GM21360 (cell line): ENCODE measurements at regions not wholly inside any gene's neighbourhood (a gene's known extent, or its start where the extent isn't known, plus 50 kb on each side); places are given as distances from the start of the nearest gene placed in this dataset.
"Not testable (repeated sequence)": the region's sequence is repeated elsewhere in the genome, so short reads cannot be mapped to it uniquely, and the experiment has no call there.

ENCODE experiments used
- ATAC-seq: cut with Tn5 transposase; IDR thresholded peaks from one replicate; pipeline ENCODE4 v1.9.1; 2021; ENCODE audit warnings: mild to moderate bottlenecking, moderate library complexity; ENCODE audit not compliant: unreplicated experiment

DNA sequence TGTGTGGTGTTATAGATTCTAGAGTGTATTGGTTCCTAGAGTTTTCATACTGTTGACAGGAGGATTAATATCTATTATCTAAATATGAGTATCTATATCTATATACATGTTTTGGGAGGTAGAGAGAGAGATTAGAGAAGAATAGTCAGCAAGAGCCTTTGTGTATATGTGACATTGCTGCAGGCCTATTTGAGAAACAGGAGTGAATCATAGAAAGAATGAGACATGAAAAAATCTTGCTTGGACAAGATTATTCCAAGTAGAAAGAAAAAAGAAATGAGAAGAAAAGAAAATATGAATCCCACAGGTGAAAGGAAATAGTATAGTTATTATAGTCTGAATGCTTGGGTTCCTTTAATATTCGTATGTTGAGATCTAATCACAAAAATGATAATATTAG, 720.4 kb downstream of the RERGL start:
- no peak for ATAC-seq

DNA sequence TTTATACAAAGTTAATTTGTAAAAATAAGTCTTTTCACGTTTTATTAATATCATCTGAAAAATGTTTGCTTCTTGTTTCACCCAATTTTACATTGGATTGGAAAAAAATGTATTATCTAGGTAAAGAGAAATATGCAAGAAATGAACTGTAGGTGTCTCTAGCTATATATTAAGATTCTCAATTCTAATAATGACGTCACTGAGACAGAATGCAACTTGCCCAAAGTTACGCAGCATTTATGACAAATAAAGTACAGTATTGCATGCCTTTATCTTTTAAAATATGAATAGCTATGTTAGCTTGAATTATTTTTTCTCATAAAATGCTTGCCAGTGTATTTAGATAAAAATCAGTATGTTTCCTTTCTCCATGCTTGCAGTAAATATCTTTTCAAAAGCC, 728.8 kb downstream of the RERGL start:
- no peak for ATAC-seq

DNA sequence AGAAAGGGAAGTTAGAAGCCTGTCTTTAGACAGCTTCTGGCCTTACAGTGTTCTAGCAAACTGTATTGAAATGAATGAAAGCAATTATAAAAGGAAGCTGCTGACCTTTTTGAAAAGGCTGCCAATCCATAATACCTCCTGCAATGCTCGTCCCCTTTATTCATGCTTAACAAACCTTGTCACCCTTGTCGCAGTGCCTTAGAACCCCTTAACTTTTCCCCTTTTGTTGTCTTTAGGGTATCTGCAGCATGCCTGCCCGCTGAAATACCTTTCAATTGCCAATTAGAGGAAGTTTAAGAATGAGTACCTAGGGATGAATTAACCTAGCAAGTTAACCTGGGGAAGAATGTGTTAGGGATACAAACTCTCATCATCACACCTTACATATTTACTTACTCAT, 731.2 kb downstream of the RERGL start:
- ATAC-seq: no peak

DNA sequence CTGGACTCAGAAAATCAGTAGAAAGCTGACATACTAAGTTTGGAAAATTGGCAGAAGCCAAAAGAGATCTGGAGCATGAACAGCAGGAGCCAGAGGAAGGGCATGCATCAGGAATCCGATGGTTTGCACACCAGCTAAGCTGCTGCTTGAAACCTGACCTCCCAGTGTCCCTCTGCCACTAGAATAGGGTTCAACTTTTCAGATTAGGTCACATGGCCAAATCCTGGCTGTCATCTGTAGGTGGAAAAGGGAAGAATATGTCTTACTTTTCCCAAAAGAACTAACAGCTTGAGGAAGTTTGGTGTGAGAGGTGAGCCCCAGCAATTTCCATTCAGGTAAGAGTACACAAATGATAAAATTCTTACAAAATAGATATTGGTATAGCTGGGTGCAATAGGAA, 732.6 kb downstream of the RERGL start:
- ATAC-seq: no peak

DNA sequence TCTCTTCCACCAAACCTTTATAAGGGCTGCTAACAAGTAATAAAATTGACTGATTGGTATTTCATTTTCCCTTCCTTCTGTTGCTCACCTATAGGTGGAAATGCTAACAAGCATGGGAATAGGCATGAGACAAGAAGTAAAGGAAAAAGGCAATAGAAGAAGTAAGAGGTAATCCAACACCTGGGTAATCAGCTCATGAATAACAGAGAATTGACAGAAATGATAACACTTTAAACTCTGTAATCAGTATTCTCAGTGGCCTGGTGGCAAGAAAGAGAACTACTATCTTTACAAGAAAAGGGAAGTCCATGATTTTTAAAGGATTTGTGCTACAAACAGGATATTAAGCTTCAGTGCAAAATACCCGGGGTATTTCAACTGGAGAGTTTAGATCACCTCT, 737.8 kb downstream of the RERGL start:
- ATAC-seq: no peak

DNA sequence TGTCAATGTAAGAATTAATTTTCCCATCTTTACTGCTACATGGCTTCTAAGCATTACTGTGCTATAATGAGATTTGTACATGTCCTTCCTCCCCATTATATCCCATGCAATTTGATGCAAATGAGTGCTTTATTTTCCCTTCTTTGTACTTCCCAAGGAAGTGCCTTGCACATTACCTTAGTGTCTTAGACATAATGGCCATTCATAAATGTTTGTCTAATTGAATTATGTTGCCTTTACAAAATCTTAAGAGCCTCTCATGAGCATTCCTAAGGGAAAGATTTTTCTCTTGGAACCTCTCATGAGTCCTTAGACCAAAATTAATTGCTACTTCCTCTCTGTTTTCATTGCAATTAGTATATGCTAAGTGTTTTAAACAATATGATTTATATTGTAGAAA, 741.7 kb downstream of the RERGL start:
- ATAC-seq: no peak

DNA sequence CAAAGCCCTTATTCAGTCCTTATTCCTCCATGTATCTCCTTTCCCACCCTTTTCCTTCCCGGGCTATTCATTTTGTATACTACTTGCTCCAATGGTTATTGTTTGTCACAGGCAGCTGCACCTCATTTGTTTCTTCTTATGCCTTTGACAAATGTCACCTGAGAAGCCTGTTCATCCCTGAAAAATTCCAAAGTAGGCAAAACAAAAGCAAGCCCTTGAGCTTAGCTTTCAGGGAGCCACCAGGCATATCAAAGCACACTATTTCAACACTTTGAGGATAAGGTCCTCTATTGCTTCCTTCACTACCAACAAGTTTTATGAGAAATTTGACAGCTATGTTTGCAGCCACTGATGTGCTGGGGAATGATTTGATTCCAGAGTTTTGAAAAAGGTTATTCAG, 738.7 kb upstream of the LMO3 start:
- no peak for ATAC-seq

DNA sequence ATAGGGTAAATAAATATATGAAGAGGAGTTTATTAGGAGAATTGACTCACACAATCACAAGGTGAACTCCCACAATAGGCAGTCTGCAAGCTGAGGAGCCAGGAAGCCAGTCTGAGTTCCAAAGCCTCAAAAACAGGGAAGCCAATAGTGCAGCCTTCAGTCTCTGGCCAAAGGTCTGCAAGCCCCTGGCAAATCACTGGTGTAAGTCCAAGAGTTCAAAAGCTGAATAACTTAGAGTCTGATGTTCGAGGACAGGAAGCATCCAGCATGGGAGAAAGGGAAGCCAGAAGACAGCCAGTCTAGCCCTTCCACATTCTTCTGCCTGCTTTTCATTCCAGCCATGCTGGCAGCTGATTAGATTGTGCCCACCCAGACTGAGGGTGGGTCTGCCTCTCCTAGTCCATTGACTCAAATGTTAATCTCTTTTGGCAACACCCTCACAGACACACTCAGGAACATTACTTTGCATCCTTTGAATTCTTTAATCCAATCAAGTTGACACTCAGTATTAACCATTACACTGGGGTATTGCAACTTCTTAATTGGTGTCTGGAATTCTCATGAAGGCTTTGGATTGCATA, 736.5 kb upstream of the LMO3 start:
- no peak for ATAC-seq

DNA sequence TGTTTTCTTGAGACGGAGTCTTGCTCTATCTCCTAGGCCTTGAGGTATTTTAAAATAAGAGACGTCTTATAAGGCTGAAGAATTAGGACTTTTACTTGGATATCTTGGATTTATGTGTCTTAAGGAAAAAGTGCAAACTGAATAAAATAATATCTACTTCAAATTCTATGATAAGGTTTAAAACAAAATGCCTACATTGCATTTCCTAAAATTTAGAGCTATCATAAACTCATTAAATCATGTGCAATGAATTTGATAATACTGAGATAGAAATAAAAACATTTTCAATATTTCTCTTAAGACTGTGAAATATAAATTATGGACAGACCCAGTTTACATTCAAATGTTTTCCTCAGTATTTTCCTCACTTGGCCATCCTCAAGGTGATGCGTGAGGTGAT, 729.5 kb upstream of the LMO3 start:
- ATAC-seq: no peak

DNA sequence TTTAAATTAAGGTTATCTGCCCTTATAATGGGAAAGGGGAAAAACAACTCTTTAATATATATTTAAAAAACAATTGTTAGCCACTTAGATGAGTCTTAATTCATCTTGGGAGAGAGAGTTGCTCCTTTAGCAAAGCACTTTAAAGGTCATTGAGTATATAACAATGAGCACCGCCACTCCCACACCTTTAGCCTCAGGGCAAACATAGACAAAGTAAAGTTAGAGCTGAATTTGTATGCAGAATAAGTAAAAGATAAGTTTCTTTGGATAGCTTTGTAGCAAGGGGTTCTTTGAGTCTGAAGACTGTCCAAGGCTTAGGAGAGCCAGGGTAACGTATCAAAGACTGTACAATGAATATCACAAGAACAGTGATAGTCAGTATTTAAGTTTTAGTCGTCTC, 728.8 kb upstream of the LMO3 start:
- no peak for ATAC-seq

DNA sequence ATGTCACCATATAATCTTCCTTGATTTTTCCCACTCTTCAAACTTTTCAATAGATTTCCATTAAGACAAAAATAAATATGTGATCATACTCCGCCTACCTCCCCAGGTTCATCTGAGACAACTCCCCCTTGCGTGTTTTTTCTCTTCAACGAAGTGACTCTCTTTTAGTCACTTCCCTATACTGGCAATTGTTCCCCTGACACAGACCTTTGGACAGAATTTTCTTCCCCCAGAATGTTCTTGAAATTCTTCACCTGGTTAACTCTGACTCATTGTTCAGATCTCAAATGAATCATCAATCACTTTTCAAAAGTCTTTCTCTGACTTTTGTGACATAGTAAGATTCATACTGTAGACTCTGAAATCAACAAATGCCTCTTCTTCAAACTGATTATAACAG, 727.3 kb upstream of the LMO3 start:
- ATAC-seq: no peak

DNA sequence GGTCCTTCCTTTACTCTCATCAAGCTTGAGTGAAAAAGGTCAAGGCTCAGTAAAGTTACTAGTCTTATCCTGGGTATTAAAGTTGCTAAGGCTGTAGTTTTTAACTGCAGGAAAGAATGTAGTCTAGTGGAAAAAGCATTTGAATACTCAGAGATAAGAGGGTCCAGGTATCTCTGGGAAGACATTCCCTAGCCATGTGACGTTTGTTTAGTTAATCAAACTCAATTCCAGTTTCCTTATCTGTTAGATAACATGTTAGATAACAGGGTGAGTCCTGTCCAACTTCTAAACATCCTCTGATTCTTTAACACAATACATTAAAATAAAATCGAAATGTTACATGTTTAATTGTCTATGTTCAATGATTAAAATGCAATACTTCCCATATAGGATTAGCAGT, 720.7 kb upstream of the LMO3 start:
- ATAC-seq: no peak

DNA sequence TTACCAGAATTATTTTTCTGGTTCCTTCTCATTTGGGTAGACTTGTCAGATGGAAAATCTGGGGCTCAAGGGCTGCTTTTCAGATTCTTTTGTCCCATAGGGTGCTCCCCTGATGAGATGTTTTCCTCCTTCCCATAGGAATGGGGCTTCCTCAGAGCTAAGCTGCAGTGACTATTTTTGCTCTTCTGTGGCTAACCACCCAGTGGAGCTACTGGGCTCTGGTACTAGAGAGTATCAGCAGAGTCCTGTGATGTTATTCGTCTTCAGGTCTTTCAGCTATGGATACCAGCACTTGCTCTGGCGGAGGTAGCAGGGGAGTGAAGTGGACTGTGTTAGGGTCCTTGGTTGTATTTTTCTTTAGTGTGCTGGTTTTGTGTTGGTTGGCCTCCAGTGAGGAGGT, 716.1 kb upstream of the LMO3 start:
- ATAC-seq: no peak

DNA sequence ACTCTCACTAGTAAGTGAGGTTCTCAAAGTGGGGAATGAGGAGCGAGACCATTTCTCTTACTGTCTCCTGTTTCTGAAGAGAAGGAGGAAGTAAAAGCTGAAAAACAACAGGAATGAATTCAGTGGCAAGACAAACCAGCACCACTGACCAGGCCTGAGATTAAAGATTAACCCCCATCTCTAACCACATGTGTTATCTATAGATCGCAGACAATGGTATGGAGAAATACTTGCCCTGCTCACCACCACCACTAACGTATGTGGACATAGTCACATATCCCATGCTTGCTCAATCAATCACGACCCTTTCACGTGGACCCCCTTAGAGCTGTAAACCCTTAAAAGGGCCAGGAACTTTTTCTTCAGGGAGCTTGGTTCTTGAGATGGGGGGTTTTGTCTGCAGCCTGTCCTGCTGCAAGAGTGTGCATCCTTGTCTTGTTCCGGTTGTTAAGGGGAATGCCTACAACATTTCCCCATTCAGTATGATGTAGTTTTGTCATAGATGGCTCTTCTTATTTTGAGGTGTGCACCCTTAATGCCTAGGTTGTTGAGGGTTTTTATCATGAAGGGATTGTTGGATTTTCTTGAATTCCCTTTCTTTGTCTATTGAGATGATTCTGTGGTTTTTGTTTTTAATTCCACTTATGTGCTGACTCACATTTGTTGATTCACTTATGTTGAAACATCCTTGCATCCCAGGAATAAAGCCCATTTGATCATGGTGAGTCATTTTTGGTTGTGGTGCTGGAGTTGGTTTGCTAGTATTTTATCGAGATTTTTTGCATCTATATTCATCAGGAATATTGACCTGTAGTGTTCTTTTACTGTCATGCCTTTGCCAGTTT, 698.8 kb upstream of the LMO3 start:
- no peak for ATAC-seq

DNA sequence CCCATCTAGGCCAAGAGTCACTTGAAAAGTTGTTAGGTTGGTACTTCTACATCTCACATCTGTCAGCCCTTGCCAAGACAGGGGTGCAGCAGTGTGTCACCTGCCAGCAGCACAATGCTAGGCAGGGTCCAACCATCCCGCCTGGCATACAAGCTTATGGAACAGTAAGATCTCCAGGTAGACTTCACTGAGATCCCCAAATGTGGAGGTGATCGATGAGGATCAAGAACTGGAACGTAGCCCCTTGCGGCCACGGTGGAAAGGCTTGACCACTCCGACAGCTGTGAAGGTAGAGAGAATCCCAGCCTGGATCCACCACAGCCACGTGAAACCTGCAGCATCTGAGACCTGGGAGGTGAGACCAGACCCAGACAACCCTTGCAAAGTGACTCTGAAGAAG, 696.0 kb upstream of the LMO3 start:
- no peak for ATAC-seq

DNA sequence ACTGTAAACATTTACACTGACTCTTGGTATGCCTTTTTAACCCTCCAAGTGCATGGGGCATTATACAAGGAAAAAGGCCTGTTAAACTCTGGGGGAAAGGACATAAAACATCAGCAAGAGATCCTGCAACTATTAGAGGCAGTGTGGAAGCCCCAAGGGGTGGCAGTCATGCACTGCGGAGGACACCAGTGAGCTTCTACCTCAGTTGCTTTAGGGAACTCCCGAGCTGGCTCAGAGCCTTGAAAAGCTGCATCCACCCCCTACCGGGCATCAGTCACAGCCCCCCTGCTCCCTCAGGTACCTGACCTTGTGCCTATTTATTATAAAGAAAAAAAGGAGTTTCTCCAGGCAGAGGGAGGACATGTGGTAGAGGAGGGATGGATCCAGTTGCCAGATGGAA, 695.6 kb upstream of the LMO3 start:
- ATAC-seq: no peak

DNA sequence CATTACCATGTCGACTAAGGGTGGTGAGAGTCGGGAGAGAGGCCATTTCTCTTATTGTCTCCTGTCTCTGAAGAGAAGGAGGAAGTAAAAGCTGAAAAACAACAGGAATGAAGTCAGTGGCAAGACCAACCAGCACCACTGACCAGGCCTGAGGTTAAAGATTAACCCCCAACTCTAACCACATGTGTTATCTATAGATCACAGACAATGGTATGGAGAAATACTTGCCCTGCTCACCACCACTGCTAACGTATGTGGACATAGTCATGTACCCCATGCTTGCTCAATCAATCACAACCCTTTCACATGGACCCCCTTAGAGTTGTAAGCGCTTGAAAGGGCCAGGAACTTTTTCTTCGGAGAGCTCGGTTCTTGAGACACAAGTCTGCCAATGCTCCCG, 690.9 kb upstream of the LMO3 start:
- ATAC-seq: no peak

DNA sequence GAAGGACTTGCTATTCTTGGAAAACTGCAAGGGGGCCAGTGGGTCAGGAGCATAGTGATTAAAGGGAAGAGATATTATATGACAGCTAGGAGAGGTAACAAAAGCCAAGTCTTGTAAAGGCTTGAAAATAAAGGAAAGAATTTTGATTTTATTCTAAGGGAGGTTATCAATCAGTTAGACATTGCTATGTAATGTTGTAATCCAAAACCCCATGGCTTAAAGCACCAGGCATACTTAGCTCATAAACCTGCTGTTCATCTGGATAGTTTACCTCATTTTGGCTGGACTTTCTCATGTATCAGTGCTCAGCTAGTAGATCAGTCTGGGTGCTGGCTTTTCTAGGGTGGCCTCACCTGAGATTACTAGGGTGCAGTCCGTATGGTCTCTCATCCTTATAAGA, 680.9 kb upstream of the LMO3 start:
- no peak for ATAC-seq

DNA sequence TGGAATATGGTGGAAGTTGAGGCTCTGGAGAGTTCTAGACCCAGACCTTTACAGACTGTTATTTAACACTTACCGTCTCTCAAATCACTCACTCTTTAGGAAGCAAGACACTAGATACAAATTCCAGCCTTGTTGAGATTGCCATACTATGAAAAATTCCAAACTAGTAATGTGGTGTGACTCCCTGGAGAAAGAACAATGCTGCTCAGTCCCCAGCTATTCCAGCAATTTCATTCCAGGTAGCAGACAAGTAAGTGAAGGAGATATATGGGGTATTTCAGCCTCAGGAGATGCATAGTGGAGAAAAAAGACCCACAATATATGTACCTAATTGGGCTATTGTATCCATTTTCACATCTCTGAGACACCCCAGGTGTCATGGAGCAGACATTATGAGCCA, 678.9 kb upstream of the LMO3 start:
- no peak for ATAC-seq

DNA sequence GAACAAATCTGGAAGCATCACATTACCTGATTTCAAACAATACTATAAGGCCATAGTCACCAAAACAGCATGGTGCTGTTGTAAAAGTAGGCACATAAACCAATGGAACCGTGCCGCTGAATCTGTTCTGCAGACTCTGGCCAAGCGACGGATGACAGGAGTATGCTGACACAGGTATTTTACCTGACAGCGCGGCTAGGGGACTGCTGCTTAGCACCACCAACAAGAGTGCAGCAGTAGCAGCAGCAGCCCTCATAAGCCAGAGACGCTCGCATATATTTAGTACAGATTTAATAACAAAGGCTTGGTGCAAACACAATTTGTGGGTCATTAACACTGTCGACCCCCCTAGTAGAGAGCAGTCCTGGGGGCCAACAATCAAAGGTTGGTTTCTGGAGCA, 677.6 kb upstream of the LMO3 start:
- no peak for ATAC-seq

DNA sequence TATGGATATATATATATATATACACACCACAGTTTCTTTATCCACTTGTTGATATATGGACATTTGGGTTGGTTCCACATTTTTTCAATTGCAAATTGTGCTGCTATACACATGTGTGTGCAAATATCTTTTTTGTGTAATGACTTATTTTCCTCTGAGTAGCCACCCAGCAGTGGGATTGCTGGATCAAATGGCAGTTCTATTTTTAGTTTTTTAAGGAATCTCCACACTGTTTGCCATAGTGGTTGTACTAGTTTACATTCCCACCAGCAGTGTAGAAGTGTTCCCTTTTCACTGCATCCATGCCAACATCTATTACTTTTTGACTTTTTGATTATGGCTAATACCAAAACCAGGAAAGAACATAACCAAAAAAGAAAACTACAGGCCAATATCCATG, 676.2 kb upstream of the LMO3 start:
- ATAC-seq: not testable (repeated sequence)

DNA sequence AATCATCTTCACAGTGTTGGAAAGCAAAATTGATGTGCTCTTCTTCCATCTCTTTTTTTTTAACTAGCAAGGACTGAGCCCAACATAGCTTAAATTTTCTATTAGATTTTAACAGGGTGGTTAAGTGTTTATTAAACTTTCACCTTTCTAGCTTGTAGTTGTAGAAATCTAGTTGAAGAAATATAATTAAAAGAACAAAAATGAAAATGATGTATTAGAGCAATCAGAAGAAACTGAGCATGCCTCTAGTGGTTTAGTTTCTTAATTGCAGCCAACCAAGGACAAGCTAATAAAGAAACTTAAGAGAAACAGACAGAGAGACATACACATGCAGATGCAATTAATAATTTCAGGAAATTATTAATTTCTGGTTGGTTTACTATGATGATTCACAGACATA, 673.0 kb upstream of the LMO3 start:
- ATAC-seq: no peak

DNA sequence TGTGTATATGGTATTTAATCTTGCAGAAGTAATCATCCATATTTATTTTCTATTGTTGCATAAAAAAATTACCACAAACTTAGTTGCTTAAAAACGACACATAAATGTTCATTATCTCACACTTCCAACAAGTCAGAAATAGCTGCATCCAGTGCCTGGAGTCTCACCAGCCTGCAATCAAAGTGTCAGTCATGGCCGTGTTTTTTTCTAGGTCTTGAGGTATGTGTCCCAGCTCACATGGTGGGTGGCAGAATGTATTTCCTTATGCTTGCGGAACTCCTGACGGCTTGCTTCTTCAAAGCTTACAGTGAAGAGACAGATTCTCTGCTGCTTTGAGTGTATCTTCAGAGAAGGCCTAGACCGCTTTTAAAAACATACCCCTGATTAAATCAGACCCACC, 670.2 kb upstream of the LMO3 start:
- no peak for ATAC-seq
